Astrocyte (in vitro differentiated cells and primary cell): ENCODE measurements at regions not wholly inside any gene's neighbourhood (a gene's known extent, or its start where the extent isn't known, plus 50 kb on each side); places are given as distances from the start of the nearest gene placed in this dataset.

ENCODE experiments used
- DNase-seq: peaks from one replicate; pipeline ENCODE4 v3.0.0-alpha.2; 2010; ENCODE audit warnings: low read depth
- FAIRE-seq: peaks from 2 replicates; lab custom pipeline; 2011; peaks lifted over from hg19 to GRCh38; lab: Jason Lieb, UNC
- H2AFZ ChIP-seq: 2 replicates; pipeline ENCODE4 v1.6.0; 2012; ENCODE audit warnings: low read depth, low read length, inconsistent platforms
- H3K27ac ChIP-seq: 2 replicates; pipeline ENCODE4 v1.5.1; 2011; ENCODE audit warnings: low read depth, low read length, inconsistent platforms
- H3K27me3 ChIP-seq: 2 replicates; pipeline ENCODE4 v1.6.0; 2011; ENCODE audit warnings: low read length, inconsistent platforms; ENCODE audit not compliant: insufficient read depth
- H3K36me3 ChIP-seq: 2 replicates; pipeline ENCODE4 v1.5.1; 2011; ENCODE audit warnings: low read length, inconsistent platforms; ENCODE audit not compliant: insufficient read depth
- H3K4me1 ChIP-seq: 2 replicates; pipeline ENCODE4 v1.5.1; 2011; ENCODE audit warnings: low read length, inconsistent platforms; ENCODE audit not compliant: insufficient read depth
- H3K4me2 ChIP-seq: 2 replicates; pipeline ENCODE4 v1.6.0; 2012; ENCODE audit warnings: low read length, inconsistent platforms
- H3K4me3 ChIP-seq: 2 replicates; pipeline ENCODE4 v1.5.1; 2011; ENCODE audit warnings: low read depth, mild to moderate bottlenecking, low read length, inconsistent platforms; ENCODE audit not compliant: insufficient read depth
- H3K79me2 ChIP-seq: 2 replicates; pipeline ENCODE4 v1.6.0; 2012; ENCODE audit warnings: mild to moderate bottlenecking, low read length, inconsistent platforms; ENCODE audit not compliant: insufficient read depth
- H3K9ac ChIP-seq: 2 replicates; pipeline ENCODE4 v1.6.0; 2012; ENCODE audit warnings: mild to moderate bottlenecking, low read length, inconsistent platforms
- H3K9me3 ChIP-seq: 2 replicates; pipeline ENCODE4 v1.5.1; 2012; ENCODE audit warnings: low read depth, mild to moderate bottlenecking, low read length, inconsistent platforms; ENCODE audit not compliant: insufficient read depth
- H4K20me1 ChIP-seq: 2 replicates; pipeline ENCODE4 v1.6.0; 2012; ENCODE audit warnings: low read length, inconsistent platforms; ENCODE audit not compliant: insufficient read depth
- H3K27ac Mint-ChIP-seq: one replicate; pipeline ENCODE4 v1.8.0; 2021; ENCODE audit warnings: mild to moderate bottlenecking, mixed read lengths; ENCODE audit not compliant: unreplicated experiment
- H3K27me3 Mint-ChIP-seq: one replicate; pipeline ENCODE4 v1.8.0; 2021; ENCODE audit warnings: low read depth, mixed read lengths; ENCODE audit not compliant: unreplicated experiment
- H3K36me3 Mint-ChIP-seq: one replicate; pipeline ENCODE4 v1.8.0; 2021; ENCODE audit warnings: low read depth, mixed read lengths; ENCODE audit not compliant: unreplicated experiment
- H3K4me1 Mint-ChIP-seq: one replicate; pipeline ENCODE4 v1.8.0; 2021; ENCODE audit warnings: low read depth, mixed read lengths; ENCODE audit not compliant: unreplicated experiment
- H3K4me3 Mint-ChIP-seq: one replicate; pipeline ENCODE4 v1.8.0; 2021; ENCODE audit warnings: mild to moderate bottlenecking, moderate library complexity, mixed read lengths; ENCODE audit not compliant: unreplicated experiment
- H3K9me3 Mint-ChIP-seq: one replicate; pipeline ENCODE4 v1.8.0; 2021; ENCODE audit warnings: mild to moderate bottlenecking, mixed read lengths; ENCODE audit not compliant: unreplicated experiment
- CTCF ChIP-seq: IDR thresholded peaks from 2 replicates; pipeline ENCODE4 v1.5.1; 2011; ENCODE audit warnings: low read depth, mild to moderate bottlenecking, inconsistent platforms, low read length, moderate library complexity; ENCODE audit not compliant: insufficient read depth
- EZH2 ChIP-seq: IDR thresholded peaks from 2 replicates; pipeline ENCODE4 v1.6.1; 2012; ENCODE audit warnings: mild to moderate bottlenecking, low read length, inconsistent platforms; ENCODE audit not compliant: insufficient read depth

- DNase-seq = peak; percentile 16
- TF ChIP-seq CTCF (peak; percentile 66), EZH2 (no peak)
- no peak overlapping the region for H2AFZ ChIP-seq
- H3K4me1 ChIP-seq = no peaks in the 10 kb centered on the region
- H3K9ac ChIP-seq = no peak overlapping the region
- H3K36me3 ChIP-seq = no peaks in the 10 kb centered on the region
- H3K9me3 ChIP-seq = peaks cover 8% of the 10 kb centered on the region
- H3K79me2 ChIP-seq = no peaks in the 10 kb centered on the region
- no peak overlapping the region for H3K27ac ChIP-seq
- no peak overlapping the region for H3K4me2 ChIP-seq
- no peaks in the 10 kb centered on the region for H4K20me1 ChIP-seq
- Mint-ChIP-seq H3K27ac (no peak overlapping the region), H3K4me1 (no peaks in the 10 kb centered on the region), H3K4me3 (no peak overlapping the region), H3K27me3 (no peaks in the 10 kb centered on the region), H3K9me3 (peaks cover 8% of the 10 kb centered on the region), H3K36me3 (no peaks in the 10 kb centered on the region)
- no peaks in the 10 kb centered on the region for H3K27me3 ChIP-seq
- FAIRE-seq = no peak
- H3K4me3 ChIP-seq = no peak overlapping the region
Observed at GRCh38 chr10:57338823-57339558, 928.7 kb downstream of the IPMK start.

- Histone ChIP-seq H3K9ac (no peak overlapping the region), H3K27me3 (no peaks in the 10 kb centered on the region), H2AFZ (no peak overlapping the region), H3K79me2 (no peaks in the 10 kb centered on the region), H3K4me1 (no peaks in the 10 kb centered on the region), H3K27ac (no peak overlapping the region), H3K9me3 (peaks cover 2% of the 10 kb centered on the region), H3K4me3 (no peak overlapping the region), H3K36me3 (no peaks in the 10 kb centered on the region), H3K4me2 (no peak overlapping the region), H4K20me1 (no peaks in the 10 kb centered on the region)
- Mint-ChIP-seq H3K27me3 (no peaks in the 10 kb centered on the region), H3K4me1 (no peaks in the 10 kb centered on the region), H3K4me3 (no peak overlapping the region), H3K36me3 (no peaks in the 10 kb centered on the region), H3K9me3 (no peaks in the 10 kb centered on the region), H3K27ac (no peak overlapping the region)
- DNase-seq = no peak
- no peak for TF ChIP-seq CTCF
- no peak for TF ChIP-seq EZH2
- FAIRE-seq = no peak
Observed at GRCh38 chr10:57336865-57337264, 930.8 kb downstream of the IPMK start.

- Histone ChIP-seq H3K36me3 (no peaks in the 10 kb centered on the region), H3K9ac (no peak overlapping the region), H3K4me1 (no peaks in the 10 kb centered on the region), H3K79me2 (no peaks in the 10 kb centered on the region), H4K20me1 (no peaks in the 10 kb centered on the region), H3K27ac (no peak overlapping the region), H2AFZ (no peak overlapping the region), H3K4me3 (no peak overlapping the region), H3K27me3 (no peaks in the 10 kb centered on the region), H3K4me2 (no peak overlapping the region), H3K9me3 (peaks cover 2% of the 10 kb centered on the region)
- no peaks in the 10 kb centered on the region for H3K27me3 Mint-ChIP-seq
- no peaks in the 10 kb centered on the region for H3K4me1 Mint-ChIP-seq
- no peak overlapping the region for H3K27ac Mint-ChIP-seq
- no peak overlapping the region for H3K4me3 Mint-ChIP-seq
- no peak for TF ChIP-seq EZH2
- TF ChIP-seq CTCF = no peak
- DNase-seq (no peak), FAIRE-seq (no peak)
- no peaks in the 10 kb centered on the region for H3K36me3 Mint-ChIP-seq
- no peaks in the 10 kb centered on the region for H3K9me3 Mint-ChIP-seq
Observed at GRCh38 chr10:57336341-57336740, 931.4 kb downstream of the IPMK start.
